NB4 (cell line): ENCODE measurements at regions not wholly inside any gene's neighbourhood (a gene's known extent, or its start where the extent isn't known, plus 50 kb on each side); places are given as distances from the start of the nearest gene placed in this dataset.

Experiments used
- DNase-seq: peaks from one replicate; pipeline ENCODE4 v3.0.0; 2010; ENCODE audit warnings: low read depth
- H3K4me3 ChIP-seq: one replicate; pipeline ENCODE4 v1.5.1; 2011; ENCODE audit warnings: mild to moderate bottlenecking, low read depth, low read length, moderate library complexity
- MYC ChIP-seq: IDR thresholded peaks from 2 replicates; pipeline ENCODE4 v1.6.1; 2011; ENCODE audit warnings: low read depth, low read length
- POLR2A ChIP-seq: IDR thresholded peaks from 2 replicates; pipeline ENCODE4 v1.6.1; 2011; ENCODE audit warnings: mild to moderate bottlenecking; ENCODE audit not compliant: insufficient read length; ENCODE audit errors: extremely low read depth
- TF ChIP-seq, protein P1 (sequence below): IDR thresholded peaks from one replicate; pipeline ENCODE4 v1.5.1; 2012; ENCODE audit warnings: low read depth, low read length
- TF ChIP-seq, protein P2 (sequence below): IDR thresholded peaks from 2 replicates; pipeline ENCODE4 v1.6.1; 2011; ENCODE audit warnings: low read depth, low read length

DNA sequence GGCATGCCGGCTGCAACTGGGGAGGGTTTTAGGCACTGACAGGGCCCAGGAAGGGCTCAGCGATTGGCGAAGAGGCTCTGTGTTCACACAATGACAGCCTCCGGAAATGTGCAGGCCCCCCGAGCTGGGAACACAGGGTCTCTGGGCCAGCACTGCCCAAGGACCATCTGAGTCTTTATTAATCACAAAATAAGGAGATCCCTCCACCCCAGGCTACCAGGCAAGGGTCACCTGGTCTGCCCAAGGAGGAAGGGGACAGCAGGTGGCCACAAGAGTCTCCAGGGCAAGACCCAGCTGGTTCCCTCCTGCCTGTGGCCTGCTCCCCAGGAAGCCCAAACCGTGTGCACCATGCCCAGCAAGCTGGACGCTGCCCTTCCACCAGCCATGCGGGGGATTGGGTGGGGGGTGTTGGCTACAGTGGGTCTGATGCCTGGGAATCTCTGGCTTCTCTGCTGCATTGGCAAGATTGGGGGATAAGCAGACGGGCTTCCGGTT is 52.1 kb upstream of the TNRC6C start:
- TF ChIP-seq, protein P1, sequence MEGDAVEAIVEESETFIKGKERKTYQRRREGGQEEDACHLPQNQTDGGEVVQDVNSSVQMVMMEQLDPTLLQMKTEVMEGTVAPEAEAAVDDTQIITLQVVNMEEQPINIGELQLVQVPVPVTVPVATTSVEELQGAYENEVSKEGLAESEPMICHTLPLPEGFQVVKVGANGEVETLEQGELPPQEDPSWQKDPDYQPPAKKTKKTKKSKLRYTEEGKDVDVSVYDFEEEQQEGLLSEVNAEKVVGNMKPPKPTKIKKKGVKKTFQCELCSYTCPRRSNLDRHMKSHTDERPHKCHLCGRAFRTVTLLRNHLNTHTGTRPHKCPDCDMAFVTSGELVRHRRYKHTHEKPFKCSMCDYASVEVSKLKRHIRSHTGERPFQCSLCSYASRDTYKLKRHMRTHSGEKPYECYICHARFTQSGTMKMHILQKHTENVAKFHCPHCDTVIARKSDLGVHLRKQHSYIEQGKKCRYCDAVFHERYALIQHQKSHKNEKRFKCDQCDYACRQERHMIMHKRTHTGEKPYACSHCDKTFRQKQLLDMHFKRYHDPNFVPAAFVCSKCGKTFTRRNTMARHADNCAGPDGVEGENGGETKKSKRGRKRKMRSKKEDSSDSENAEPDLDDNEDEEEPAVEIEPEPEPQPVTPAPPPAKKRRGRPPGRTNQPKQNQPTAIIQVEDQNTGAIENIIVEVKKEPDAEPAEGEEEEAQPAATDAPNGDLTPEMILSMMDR, result no peak
- TF ChIP-seq POLR2A (no peak), MYC (no peak)
- TF ChIP-seq, protein P2, sequence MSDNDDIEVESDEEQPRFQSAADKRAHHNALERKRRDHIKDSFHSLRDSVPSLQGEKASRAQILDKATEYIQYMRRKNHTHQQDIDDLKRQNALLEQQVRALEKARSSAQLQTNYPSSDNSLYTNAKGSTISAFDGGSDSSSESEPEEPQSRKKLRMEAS, result no peak
- no peak for DNase-seq
- no peak overlapping the region for H3K4me3 ChIP-seq

DNA sequence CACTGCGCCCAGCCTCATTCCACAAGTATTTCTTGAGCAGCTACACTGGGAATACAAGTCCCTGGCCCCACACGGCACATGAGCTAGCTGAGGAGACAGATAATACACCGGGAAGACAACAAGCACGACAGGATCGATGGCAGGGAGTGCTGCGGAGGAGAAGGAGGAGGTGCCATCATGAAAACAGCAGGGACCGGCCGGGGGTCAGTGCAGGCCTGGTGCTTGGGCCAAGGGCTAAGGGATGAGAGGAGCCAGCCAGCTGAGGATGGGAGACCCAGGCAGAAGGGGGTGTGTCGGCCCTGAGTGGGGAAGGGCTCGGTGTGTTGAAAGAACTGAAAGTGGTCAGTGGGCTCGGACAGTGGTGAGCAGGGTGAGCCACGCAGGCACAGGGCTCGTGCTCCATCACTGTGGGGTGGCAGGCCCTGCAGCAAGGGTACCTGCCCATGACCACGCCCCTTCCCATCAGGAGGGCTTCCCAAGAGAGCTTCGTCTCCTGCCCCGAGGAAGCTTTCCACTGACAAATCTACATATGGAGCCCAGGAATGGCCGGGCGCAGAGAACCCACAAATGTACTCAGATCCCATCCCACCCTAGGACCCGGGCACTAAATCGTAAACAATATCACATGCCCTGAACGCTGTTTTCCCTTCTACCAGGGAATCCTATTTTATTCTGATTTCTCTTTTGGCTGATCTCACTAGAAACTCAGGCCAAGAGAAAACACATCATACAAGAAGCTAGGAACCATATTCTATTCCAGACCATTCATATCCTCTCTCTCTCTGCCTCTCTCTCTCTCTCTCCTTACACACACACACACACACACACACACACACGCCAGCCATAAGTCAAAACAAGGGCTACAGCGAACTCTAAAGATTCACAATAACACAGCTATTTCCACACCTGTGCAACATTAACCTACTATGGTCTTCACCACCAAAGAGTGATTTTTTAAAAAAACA is 50.7 kb upstream of the TNRC6C start:
- TF ChIP-seq, protein P2, result no peak
- TF ChIP-seq MYC, result no peak
- no peak for TF ChIP-seq POLR2A
- no peak overlapping the region for H3K4me3 ChIP-seq
- DNase-seq, result no peak

DNA sequence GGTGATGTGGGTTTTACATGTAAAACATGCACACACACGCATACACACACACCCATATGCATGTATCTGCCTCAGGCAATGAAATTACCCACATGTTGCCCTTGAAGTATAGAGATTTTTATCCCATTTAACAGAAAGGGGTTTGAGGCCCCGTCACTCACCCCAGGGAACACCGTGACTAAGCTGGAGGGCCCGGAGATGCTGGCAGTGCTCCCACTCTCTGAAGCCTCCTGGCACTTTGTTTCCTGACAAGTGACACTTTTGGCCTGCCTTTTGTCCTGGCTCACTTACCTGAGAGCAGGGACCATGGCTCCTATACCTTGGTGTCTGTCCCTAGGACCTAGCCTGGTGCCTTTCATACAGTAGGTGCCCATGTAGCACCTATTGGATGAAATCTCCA is 50.0 kb upstream of the TNRC6C start:
- TF ChIP-seq, protein P2, result no peak
- TF ChIP-seq MYC (no peak), POLR2A (no peak)
- TF ChIP-seq, protein P1, result no peak
- no peak overlapping the region for H3K4me3 ChIP-seq
- no peak for DNase-seq
